ENCODE measurements at regions not wholly inside any gene's neighbourhood (a gene's known extent, or its start where the extent isn't known, plus 50 kb on each side); places are given as distances from the start of the nearest gene placed in this dataset.
"Not testable (repeated sequence)": the region's sequence is repeated elsewhere in the genome, so short reads cannot be mapped to it uniquely, and the experiment has no call there.

- DNase-seq (ENCODE audit: low read depth) = no peak
Observed at GRCh38 chr6:21744331-21744730, 150.8 kb downstream of the SOX4 start.

GRCh38 chr6:21745543-21746337 is 152.2 kb downstream of the SOX4 start:
- DNase-seq (ENCODE audit: low read depth) = no peak

- no peak for DNase-seq (ENCODE audit: low read depth)
Observed at GRCh38 chr6:21747441-21747840, 153.9 kb downstream of the SOX4 start.

- no peak for DNase-seq (ENCODE audit: low read depth)
Observed at GRCh38 chr6:21748343-21749056, 154.9 kb downstream of the SOX4 start.

- DNase-seq (ENCODE audit: low read depth) = no peak
Observed at GRCh38 chr6:21749754-21750153, 156.2 kb downstream of the SOX4 start.

GRCh38 chr6:21750575-21750974 is 157.0 kb downstream of the SOX4 start:
- no peak for DNase-seq (ENCODE audit: low read depth)

GRCh38 chr6:21751608-21752007 is 158.1 kb downstream of the SOX4 start:
- DNase-seq (ENCODE audit: low read depth) = no peak

GRCh38 chr6:21752054-21752811 is 158.7 kb downstream of the SOX4 start:
- no peak for DNase-seq (ENCODE audit: low read depth)

- no peak for DNase-seq (ENCODE audit: low read depth)
Observed at GRCh38 chr6:21753241-21754108, 159.9 kb downstream of the SOX4 start.

- no peak for DNase-seq (ENCODE audit: low read depth)
Observed at GRCh38 chr6:21754891-21755290, 161.3 kb downstream of the SOX4 start.

- DNase-seq (ENCODE audit: low read depth) = no peak
Observed at GRCh38 chr6:21756487-21756886, 162.9 kb downstream of the SOX4 start.

GRCh38 chr6:21757392-21757791 is 163.8 kb downstream of the SOX4 start:
- DNase-seq (ENCODE audit: low read depth) = not testable (repeated sequence)

GRCh38 chr6:21759721-21760120 is 166.2 kb downstream of the SOX4 start:
- no peak for DNase-seq (ENCODE audit: low read depth)

- DNase-seq (ENCODE audit: low read depth) = not testable (repeated sequence)
Observed at GRCh38 chr6:21761053-21761730, 167.6 kb downstream of the SOX4 start.

- no peak for DNase-seq (ENCODE audit: low read depth)
Observed at GRCh38 chr6:21764989-21765388, 171.4 kb downstream of the SOX4 start.

- no peak for DNase-seq (ENCODE audit: low read depth)
Observed at GRCh38 chr6:21767891-21768648, 174.5 kb downstream of the SOX4 start.

- DNase-seq (ENCODE audit: low read depth) = no peak
Observed at GRCh38 chr6:21769405-21769861, 175.9 kb downstream of the SOX4 start.

GRCh38 chr6:21769968-21770367 is 176.4 kb downstream of the SOX4 start:
- DNase-seq (ENCODE audit: low read depth) = no peak

- DNase-seq (ENCODE audit: low read depth) = no peak
Observed at GRCh38 chr6:21771626-21772320, 178.2 kb downstream of the SOX4 start.

- DNase-seq (ENCODE audit: low read depth) = no peak
Observed at GRCh38 chr6:21772477-21772876, 178.9 kb downstream of the SOX4 start.
